HG03097 (cell line): ENCODE measurements at regions not wholly inside any gene's neighbourhood (a gene's known extent, or its start where the extent isn't known, plus 50 kb on each side); places are given as distances from the start of the nearest gene placed in this dataset.
"Not testable (repeated sequence)": the region's sequence is repeated elsewhere in the genome, so short reads cannot be mapped to it uniquely, and the experiment has no call there.

Source experiments
- ATAC-seq: cut with Tn5 transposase; IDR thresholded peaks from one replicate; pipeline ENCODE4 v1.9.1; 2021; ENCODE audit not compliant: unreplicated experiment, low FRiP score

GRCh38 chr7:46774515-46774914, 807.4 kb downstream of the TNS3 start:
- ATAC-seq = no peak

DNA sequence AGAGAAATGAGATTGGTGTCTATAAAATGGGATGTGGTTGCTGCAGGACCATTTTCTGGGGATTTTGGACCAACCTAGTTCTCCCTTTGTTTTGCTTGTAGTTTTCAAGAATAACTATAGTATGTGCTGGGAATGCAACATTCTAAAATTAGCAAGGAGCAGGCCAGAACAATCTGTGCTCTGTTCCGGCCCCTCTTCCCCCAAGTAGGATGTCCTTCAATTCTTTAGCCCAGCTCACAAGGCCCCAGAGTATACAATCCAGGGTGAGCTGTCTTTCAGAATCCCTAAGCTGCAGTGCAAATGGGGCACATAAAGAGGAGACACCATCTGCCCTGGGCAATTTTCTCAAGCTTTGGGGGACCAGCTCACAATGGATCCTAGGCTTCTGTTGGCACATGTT, 809.1 kb downstream of the TNS3 start:
- ATAC-seq = no peak

GRCh38 chr7:46767071-46767470, 814.8 kb downstream of the TNS3 start:
- no peak for ATAC-seq

GRCh38 chr7:46764100-46764936, 817.6 kb downstream of the TNS3 start:
- ATAC-seq = no peak

DNA sequence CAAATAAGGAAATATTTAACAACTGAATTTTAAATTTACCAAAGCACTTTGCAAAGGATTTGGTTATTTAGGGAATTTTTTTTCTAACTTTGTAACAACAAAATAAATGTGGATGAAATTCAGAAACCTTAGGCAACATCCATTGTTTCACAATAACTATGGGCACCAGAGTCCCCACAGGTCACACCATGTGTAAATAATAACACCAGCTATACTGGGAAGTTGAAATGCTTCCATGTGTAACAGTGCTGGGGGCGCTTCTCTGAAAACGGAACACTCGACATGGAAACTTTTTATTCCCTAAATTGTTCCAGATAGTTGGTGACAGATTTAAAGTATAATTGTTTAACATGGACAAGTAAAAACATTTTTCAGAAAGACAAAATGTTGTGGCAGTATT, 818.6 kb downstream of the TNS3 start:
- ATAC-seq = no peak

DNA sequence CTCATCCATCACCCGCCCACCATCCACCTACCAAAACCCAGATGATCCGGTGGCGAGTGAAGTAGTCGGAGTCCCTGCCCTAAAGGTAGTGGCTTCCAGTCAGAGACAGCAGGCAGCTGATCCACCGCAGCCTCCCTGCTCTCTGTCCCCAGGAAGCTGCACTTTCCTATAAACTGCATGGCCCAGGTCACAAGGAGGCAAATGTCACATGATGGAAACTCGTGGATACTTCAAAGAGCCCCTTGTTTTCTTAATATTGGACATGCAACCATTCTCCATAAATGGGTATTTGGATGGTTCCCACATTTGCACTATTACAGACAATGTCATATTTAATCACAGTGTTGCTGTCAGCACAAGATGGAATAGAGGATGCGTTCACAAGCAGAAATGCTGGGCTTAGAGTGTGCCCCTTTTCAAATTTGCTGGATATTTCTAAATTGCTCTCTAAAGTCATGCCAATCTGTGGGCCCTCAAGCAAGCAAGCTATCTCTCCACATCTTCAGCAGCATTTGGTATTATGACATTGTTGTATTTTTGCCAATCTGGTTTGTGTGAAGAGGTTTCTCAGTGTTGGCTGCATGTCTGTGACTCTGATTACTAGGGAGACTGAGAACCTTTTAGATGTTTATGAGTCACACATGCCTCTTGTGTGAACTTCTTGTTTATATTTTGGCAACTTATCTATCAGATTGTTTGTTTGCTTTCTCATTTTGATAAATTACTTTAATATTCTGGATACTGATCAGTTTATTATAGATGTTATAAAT, 822.0 kb downstream of the TNS3 start:
- ATAC-seq = no peak

GRCh38 chr7:46756996-46757395, 824.9 kb downstream of the TNS3 start:
- no peak for ATAC-seq

GRCh38 chr7:46756256-46756655, 825.7 kb downstream of the TNS3 start:
- ATAC-seq = no peak

- ATAC-seq = no peak
Observed at GRCh38 chr7:46755120-46756034, 826.5 kb downstream of the TNS3 start.

DNA sequence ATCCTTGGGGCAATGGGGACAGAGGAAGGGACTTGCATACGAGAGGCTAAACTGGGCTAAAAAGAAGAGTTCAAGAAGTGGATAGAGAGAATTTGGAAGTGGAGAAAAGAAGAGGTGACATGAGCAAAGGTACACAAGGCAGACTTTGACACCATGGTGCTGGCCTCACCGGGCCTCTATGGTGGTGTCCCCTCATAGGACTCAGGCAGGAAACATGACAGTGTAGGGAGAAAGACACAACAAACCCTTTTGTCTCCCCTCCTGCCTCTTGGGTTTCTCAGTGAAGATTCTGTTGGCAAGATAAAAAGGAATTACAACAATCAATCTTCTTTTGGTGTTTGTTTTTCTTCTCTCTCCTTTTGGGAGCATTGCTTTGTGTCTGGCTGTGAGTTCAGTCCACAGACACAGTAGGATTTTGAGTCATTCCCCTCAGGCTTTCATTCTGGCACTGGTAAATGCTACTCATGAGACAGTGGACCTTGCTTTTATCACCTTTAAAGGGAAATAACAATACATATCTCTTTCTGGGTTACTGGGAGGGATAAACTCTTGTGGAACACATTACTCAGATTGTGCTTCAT, 827.7 kb downstream of the TNS3 start:
- no peak for ATAC-seq

- no peak for ATAC-seq
Observed at GRCh38 chr7:46753662-46754061, 828.2 kb downstream of the TNS3 start.

GRCh38 chr7:46752881-46753366, 829.0 kb downstream of the TNS3 start:
- ATAC-seq = no peak

GRCh38 chr7:46751927-46752723, 829.8 kb downstream of the TNS3 start:
- ATAC-seq = not testable (repeated sequence)

DNA sequence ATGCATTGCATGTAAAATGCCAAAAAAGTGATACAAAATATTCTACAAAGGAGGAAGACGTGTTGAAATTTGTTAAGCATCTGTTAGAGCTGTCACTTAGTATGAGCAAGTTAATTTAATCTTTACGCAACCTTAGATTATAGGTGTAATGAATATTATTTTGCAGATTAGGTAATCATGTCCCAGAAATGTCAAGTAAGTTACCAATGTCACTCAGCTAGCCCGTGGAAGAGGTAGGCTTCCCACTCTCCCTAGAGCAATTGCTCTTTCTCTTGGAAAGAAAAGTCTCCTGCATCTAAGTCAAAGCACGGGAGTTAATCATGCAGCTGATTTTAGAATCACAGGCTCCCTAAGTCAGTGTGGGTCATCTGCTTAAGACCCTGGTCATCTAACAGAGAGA, 830.4 kb upstream of the IGFBP3 start:
- ATAC-seq = no peak

- no peak for ATAC-seq
Observed at GRCh38 chr7:46750321-46750865, 829.3 kb upstream of the IGFBP3 start.

DNA sequence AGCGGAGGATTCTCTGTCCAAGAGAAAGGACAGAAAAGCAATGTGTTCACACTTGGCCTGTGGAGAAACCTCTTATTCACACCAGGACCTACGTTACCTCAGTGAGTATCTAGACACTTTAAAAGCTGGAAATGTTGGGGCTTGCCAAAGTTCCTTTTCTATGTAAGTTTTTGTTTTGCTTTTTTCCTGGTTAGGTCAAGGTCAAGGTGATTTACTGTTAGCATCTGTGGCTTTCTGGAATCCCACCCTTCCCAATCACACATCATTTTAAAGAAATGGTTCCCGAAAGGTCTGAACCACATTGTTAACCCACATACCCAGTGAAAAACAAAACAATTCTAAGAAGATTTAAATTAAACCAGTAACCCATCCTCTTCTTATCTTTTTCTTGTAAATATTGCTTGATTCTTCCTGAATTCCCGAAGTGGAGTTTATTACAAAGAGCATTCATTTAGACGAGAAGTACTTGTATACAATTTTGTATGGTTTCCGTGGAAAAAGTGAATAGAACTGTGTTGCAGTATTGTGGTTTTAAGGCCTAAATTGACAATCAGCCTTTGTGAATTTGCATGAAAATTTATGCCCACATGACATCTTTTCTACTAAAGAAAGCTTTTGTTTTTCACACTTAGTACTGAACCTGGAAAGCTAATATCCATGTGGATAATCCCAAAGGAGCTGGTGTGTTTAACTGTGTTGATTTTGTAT, 827.0 kb upstream of the IGFBP3 start:
- no peak for ATAC-seq

- ATAC-seq = no peak
Observed at GRCh38 chr7:46746695-46747687, 825.9 kb upstream of the IGFBP3 start.

DNA sequence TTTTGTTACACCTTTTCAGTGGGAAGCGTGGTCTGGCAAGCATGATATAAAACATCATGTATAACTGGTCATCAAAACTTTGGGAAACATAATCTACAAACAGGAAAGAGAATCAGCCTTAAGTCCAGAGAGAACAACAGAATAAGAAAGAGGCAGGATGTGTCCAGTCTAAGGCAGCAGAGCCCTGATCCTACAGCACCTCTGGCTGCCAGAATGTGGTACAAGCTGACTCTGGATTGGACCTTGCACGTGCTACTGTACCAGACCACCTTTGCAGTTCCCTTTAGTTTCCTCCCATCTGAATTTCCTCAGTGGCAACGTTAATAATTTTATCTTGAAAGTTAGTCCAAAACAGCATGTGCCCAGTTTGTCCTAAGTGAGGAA, 824.6 kb upstream of the IGFBP3 start:
- no peak for ATAC-seq
